ENCODE measurements at regions not wholly inside any gene's neighbourhood (a gene's known extent, or its start where the extent isn't known, plus 50 kb on each side); places are given as distances from the start of the nearest gene placed in this dataset.

DNA sequence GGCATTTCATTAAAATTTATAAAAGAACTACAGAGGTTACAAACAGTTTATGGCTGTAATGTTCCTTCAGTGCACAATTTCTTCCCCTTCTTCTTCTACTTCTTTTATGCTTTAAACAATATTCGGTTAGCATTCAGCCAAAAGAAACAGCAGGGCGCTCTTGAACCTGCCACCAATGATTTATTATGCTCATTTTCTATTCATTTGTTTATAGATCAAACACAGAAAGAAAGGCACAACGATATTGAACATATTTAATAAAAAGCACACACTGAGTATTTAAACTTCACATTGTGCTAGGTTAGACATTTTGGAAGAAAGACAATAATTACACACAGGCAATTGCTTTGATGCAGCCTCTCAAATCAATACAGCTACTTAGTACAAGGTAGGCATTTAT is 1025.8 kb upstream of the LRRN3 start:
- Histone ChIP-seq H3K9me3 (ENCODE audit: control insufficient read depth, insufficient read depth, low read length) (no peaks in the 10 kb centered on the region), H3K36me3 (ENCODE audit: control insufficient read depth, low read length) (no peaks in the 10 kb centered on the region), H3K4me3 (ENCODE audit: low read length) (no peak overlapping the region), H4K20me1 (ENCODE audit: control insufficient read depth, insufficient read depth, low read depth, low read length) (no peaks in the 10 kb centered on the region), H3K27me3 (ENCODE audit: control insufficient read depth, low read length) (no peaks in the 10 kb centered on the region), H3F3A (ENCODE audit: control insufficient read depth, insufficient read depth) (no peaks in the 10 kb centered on the region), H3K79me2 (ENCODE audit: control insufficient read depth, low read length) (no peaks in the 10 kb centered on the region), H3K4me1 (ENCODE audit: control insufficient read depth, low read length) (no peaks in the 10 kb centered on the region), H3K27ac (ENCODE audit: low read depth, low read length) (no peak overlapping the region), H3K9me2 (replicated peaks; ENCODE audit: control insufficient read depth, low read length) (no peaks in the 10 kb centered on the region), H3K4me2 (ENCODE audit: low read length) (no peak overlapping the region)
- TF ChIP-seq, protein P1, sequence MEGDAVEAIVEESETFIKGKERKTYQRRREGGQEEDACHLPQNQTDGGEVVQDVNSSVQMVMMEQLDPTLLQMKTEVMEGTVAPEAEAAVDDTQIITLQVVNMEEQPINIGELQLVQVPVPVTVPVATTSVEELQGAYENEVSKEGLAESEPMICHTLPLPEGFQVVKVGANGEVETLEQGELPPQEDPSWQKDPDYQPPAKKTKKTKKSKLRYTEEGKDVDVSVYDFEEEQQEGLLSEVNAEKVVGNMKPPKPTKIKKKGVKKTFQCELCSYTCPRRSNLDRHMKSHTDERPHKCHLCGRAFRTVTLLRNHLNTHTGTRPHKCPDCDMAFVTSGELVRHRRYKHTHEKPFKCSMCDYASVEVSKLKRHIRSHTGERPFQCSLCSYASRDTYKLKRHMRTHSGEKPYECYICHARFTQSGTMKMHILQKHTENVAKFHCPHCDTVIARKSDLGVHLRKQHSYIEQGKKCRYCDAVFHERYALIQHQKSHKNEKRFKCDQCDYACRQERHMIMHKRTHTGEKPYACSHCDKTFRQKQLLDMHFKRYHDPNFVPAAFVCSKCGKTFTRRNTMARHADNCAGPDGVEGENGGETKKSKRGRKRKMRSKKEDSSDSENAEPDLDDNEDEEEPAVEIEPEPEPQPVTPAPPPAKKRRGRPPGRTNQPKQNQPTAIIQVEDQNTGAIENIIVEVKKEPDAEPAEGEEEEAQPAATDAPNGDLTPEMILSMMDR (IDR thresholded peaks at IDR 0.05; ENCODE audit: low read depth, low read length, poor library complexity, severe bottlenecking) = no peak
- TF ChIP-seq EZH2phosphoT487 (IDR thresholded peaks at IDR 0.05; ENCODE audit: borderline replicate concordance, low read length) = no peak

DNA sequence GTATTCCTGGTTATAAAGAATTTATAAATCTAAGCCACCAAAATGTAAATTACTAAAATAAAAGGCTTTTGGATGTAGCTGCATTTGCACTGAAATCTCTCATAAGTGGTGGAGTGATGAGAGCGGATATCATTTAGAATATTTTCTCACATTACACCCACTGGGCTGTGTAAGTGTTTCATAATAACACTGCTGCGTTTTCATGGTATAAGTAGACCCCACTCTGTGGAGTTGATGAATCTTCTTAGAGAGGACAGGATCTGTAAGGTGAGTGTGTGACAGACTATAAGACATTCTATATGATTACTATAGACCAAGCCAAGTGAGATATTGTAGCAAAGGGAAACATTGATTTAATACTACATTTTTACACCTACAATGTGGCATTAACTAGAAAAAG is 1024.1 kb upstream of the LRRN3 start:
- Histone ChIP-seq H3K9me3 (ENCODE audit: control insufficient read depth, insufficient read depth, low read length) (no peaks in the 10 kb centered on the region), H4K20me1 (ENCODE audit: control insufficient read depth, insufficient read depth, low read depth, low read length) (no peaks in the 10 kb centered on the region), H3K4me3 (ENCODE audit: low read length) (no peak overlapping the region), H3F3A (ENCODE audit: control insufficient read depth, insufficient read depth) (no peaks in the 10 kb centered on the region), H3K27me3 (ENCODE audit: control insufficient read depth, low read length) (no peaks in the 10 kb centered on the region), H3K79me2 (ENCODE audit: control insufficient read depth, low read length) (no peaks in the 10 kb centered on the region), H3K36me3 (ENCODE audit: control insufficient read depth, low read length) (no peaks in the 10 kb centered on the region), H3K27ac (ENCODE audit: low read depth, low read length) (no peak overlapping the region), H3K9me2 (replicated peaks; ENCODE audit: control insufficient read depth, low read length) (no peaks in the 10 kb centered on the region), H3K4me2 (ENCODE audit: low read length) (no peak overlapping the region), H3K4me1 (ENCODE audit: control insufficient read depth, low read length) (no peaks in the 10 kb centered on the region)
- TF ChIP-seq, protein P1 (IDR thresholded peaks at IDR 0.05; ENCODE audit: low read depth, low read length, poor library complexity, severe bottlenecking) = no peak
- no peak for TF ChIP-seq EZH2phosphoT487 (IDR thresholded peaks at IDR 0.05; ENCODE audit: borderline replicate concordance, low read length)

DNA sequence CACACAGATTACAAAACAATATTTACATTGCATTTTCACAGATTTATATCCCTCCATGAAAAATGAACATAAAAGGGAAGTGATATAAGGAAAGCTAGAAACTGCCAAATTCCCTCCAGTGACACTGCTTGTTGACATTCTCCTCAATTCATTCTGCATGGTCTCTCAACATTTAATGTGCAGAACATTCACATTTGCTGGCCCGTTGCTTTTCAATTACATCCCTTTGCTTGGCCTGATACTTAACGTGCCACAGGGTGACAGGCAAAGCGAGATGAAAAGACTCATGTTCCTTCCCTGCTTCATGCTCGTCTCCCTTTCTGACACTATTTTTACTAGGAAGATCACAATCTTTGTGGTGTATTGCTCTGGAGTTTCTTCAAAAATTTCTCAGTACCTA is 1019.7 kb upstream of the LRRN3 start:
- H3K9me3 ChIP-seq (ENCODE audit: control insufficient read depth, insufficient read depth, low read length) = no peaks in the 10 kb centered on the region
- H3K27me3 ChIP-seq (ENCODE audit: control insufficient read depth, low read length) = no peaks in the 10 kb centered on the region
- H3K4me2 ChIP-seq (ENCODE audit: low read length) = no peak overlapping the region
- no peaks in the 10 kb centered on the region for H4K20me1 ChIP-seq (ENCODE audit: control insufficient read depth, insufficient read depth, low read depth, low read length)
- H3K79me2 ChIP-seq (ENCODE audit: control insufficient read depth, low read length) = no peaks in the 10 kb centered on the region
- no peaks in the 10 kb centered on the region for H3K36me3 ChIP-seq (ENCODE audit: control insufficient read depth, low read length)
- no peak overlapping the region for H3K4me3 ChIP-seq (ENCODE audit: low read length)
- H3F3A ChIP-seq (ENCODE audit: control insufficient read depth, insufficient read depth) = no peaks in the 10 kb centered on the region
- no peaks in the 10 kb centered on the region for H3K4me1 ChIP-seq (ENCODE audit: control insufficient read depth, low read length)
- H3K9me2 ChIP-seq (replicated peaks; ENCODE audit: control insufficient read depth, low read length) = no peaks in the 10 kb centered on the region
- no peak for TF ChIP-seq EZH2phosphoT487 (IDR thresholded peaks at IDR 0.05; ENCODE audit: borderline replicate concordance, low read length)
- TF ChIP-seq, protein P1 (IDR thresholded peaks at IDR 0.05; ENCODE audit: low read depth, low read length, poor library complexity, severe bottlenecking) = no peak
- H3K27ac ChIP-seq (ENCODE audit: low read depth, low read length) = no peak overlapping the region

DNA sequence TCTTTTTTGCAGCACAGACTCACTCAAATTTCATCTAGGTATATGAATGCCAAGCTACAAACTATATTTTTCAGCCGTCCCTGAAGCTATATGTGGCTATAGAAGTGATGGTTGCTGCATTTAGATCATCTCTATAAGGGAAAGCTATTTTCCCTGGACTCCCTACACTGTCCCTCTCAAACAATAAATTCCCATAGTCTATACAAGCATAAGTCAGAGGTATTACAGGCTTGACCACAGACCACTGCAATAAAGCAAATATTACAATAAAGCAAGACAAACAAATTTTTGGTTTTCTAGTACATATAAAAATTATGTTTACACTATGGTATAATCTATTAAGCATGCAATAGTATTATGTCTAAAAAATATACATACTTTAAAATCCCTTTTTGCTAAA is 1015.5 kb upstream of the LRRN3 start:
- Histone ChIP-seq H3K36me3 (ENCODE audit: control insufficient read depth, low read length) (no peaks in the 10 kb centered on the region), H3K4me3 (ENCODE audit: low read length) (no peak overlapping the region), H3K27ac (ENCODE audit: low read depth, low read length) (no peak overlapping the region), H3K9me2 (replicated peaks; ENCODE audit: control insufficient read depth, low read length) (no peaks in the 10 kb centered on the region; the same call in 1 of the 2 replicates), H3K27me3 (ENCODE audit: control insufficient read depth, low read length) (no peaks in the 10 kb centered on the region), H3K9me3 (ENCODE audit: control insufficient read depth, insufficient read depth, low read length) (no peaks in the 10 kb centered on the region), H3K4me1 (ENCODE audit: control insufficient read depth, low read length) (no peaks in the 10 kb centered on the region), H3K4me2 (ENCODE audit: low read length) (no peak overlapping the region), H3K79me2 (ENCODE audit: control insufficient read depth, low read length) (no peaks in the 10 kb centered on the region), H3F3A (ENCODE audit: control insufficient read depth, insufficient read depth) (no peaks in the 10 kb centered on the region), H4K20me1 (ENCODE audit: control insufficient read depth, insufficient read depth, low read depth, low read length) (no peaks in the 10 kb centered on the region)
- TF ChIP-seq, protein P1 (IDR thresholded peaks at IDR 0.05; ENCODE audit: low read depth, low read length, poor library complexity, severe bottlenecking) = no peak
- no peak for TF ChIP-seq EZH2phosphoT487 (IDR thresholded peaks at IDR 0.05; ENCODE audit: borderline replicate concordance, low read length)
